ENCODE measurements at regions not wholly inside any gene's neighbourhood (a gene's known extent, or its start where the extent isn't known, plus 50 kb on each side); places are given as distances from the start of the nearest gene placed in this dataset.

GRCh38 chr16:61263400-61263799 lies 772.8 kb downstream of the CDH8 start:
- intact Hi-C loops (cut with micrococcal nuclease) = no loop called here
- DNase-seq (no peak), ATAC-seq (ENCODE audit: low read depth) (no peak)
- ChIA-PET POLR2A (no interaction called here), CTCF (no interaction called here)
- Mint-ChIP-seq H3K4me3 (no peak overlapping the region), H3K27me3 (no peaks in the 10 kb centered on the region), H3K4me1 (no peaks in the 10 kb centered on the region), H3K36me3 (ENCODE audit: low read depth) (no peaks in the 10 kb centered on the region), H3K9me3 (peaks cover 5% of the 10 kb centered on the region), H3K27ac (no peak overlapping the region)
- TF ChIP-seq CTCF (IDR thresholded peaks at IDR 0.05) = no peak

GRCh38 chr16:61261315-61261714 lies 774.9 kb downstream of the CDH8 start:
- ChIA-PET POLR2A (no interaction called here), CTCF (no interaction called here)
- H3K27me3 Mint-ChIP-seq = no peaks in the 10 kb centered on the region
- no peak overlapping the region for H3K4me3 Mint-ChIP-seq
- H3K4me1 Mint-ChIP-seq = no peaks in the 10 kb centered on the region
- no peaks in the 10 kb centered on the region for H3K36me3 Mint-ChIP-seq (ENCODE audit: low read depth)
- TF ChIP-seq CTCF (IDR thresholded peaks at IDR 0.05) = no peak
- intact Hi-C loops (cut with micrococcal nuclease) = no loop called here
- no peak for DNase-seq
- ATAC-seq (ENCODE audit: low read depth) = no peak
- no peak overlapping the region for H3K27ac Mint-ChIP-seq
- H3K9me3 Mint-ChIP-seq = peaks cover 5% of the 10 kb centered on the region

GRCh38 chr16:61246592-61246991 lies 789.6 kb downstream of the CDH8 start:
- intact Hi-C loops (cut with micrococcal nuclease) = no loop called here
- TF ChIP-seq CTCF (IDR thresholded peaks at IDR 0.05) = no peak
- Mint-ChIP-seq H3K27me3 (no peaks in the 10 kb centered on the region), H3K4me3 (no peak overlapping the region), H3K9me3 (peaks cover 8% of the 10 kb centered on the region), H3K36me3 (ENCODE audit: low read depth) (no peaks in the 10 kb centered on the region), H3K4me1 (no peaks in the 10 kb centered on the region), H3K27ac (no peak overlapping the region)
- ATAC-seq (ENCODE audit: low read depth) = no peak
- DNase-seq = no peak
- POLR2A ChIA-PET = no interaction called here
- CTCF ChIA-PET = no interaction called here

GRCh38 chr16:61243954-61244353 lies 792.3 kb downstream of the CDH8 start:
- ATAC-seq (ENCODE audit: low read depth) (no peak), DNase-seq (no peak)
- no peaks in the 10 kb centered on the region for H3K36me3 Mint-ChIP-seq (ENCODE audit: low read depth)
- H3K9me3 Mint-ChIP-seq = peaks cover 4% of the 10 kb centered on the region
- intact Hi-C loops (cut with micrococcal nuclease) = no loop called here
- H3K4me1 Mint-ChIP-seq = no peaks in the 10 kb centered on the region
- CTCF ChIA-PET = no interaction called here
- no peaks in the 10 kb centered on the region for H3K27me3 Mint-ChIP-seq
- no peak for TF ChIP-seq CTCF (IDR thresholded peaks at IDR 0.05)
- H3K4me3 Mint-ChIP-seq = no peak overlapping the region
- POLR2A ChIA-PET = no interaction called here
- no peak overlapping the region for H3K27ac Mint-ChIP-seq

- Mint-ChIP-seq H3K27ac (no peak overlapping the region), H3K9me3 (peaks cover 6% of the 10 kb centered on the region), H3K4me3 (no peak overlapping the region), H3K27me3 (no peaks in the 10 kb centered on the region), H3K4me1 (no peaks in the 10 kb centered on the region), H3K36me3 (ENCODE audit: low read depth) (no peaks in the 10 kb centered on the region)
- CTCF ChIA-PET = no interaction called here
- POLR2A ChIA-PET = no interaction called here
- DNase-seq (no peak), ATAC-seq (ENCODE audit: low read depth) (no peak)
- TF ChIP-seq CTCF (IDR thresholded peaks at IDR 0.05) = no peak
- intact Hi-C loops (cut with micrococcal nuclease) = no loop called here
Measured at GRCh38 chr16:61237884-61238485, 798.3 kb downstream of the CDH8 start.
